Left lobe of liver (tissue), 2 donors: ENCODE measurements at regions not wholly inside any gene's neighbourhood (a gene's known extent, or its start where the extent isn't known, plus 50 kb on each side); places are given as distances from the start of the nearest gene placed in this dataset.

Experiments used
- ATAC-seq: fragments of 200-7000 bp; cut with Tn5 transposase; one replicate; pipeline ENCODE4 v1.9.1; 2020; ENCODE audit warnings: mild to moderate bottlenecking, moderate library complexity
- DNase-seq: peaks from one replicate; pipeline ENCODE4 v3.0.0-alpha.2; 2020; ENCODE audit warnings: low spot score
- donor health status: DM: no; HTN: no; CAD: no; lungs with moderate emphysema.
- donor health status: DM: no; HTN: yes; CAD: no.

DNA sequence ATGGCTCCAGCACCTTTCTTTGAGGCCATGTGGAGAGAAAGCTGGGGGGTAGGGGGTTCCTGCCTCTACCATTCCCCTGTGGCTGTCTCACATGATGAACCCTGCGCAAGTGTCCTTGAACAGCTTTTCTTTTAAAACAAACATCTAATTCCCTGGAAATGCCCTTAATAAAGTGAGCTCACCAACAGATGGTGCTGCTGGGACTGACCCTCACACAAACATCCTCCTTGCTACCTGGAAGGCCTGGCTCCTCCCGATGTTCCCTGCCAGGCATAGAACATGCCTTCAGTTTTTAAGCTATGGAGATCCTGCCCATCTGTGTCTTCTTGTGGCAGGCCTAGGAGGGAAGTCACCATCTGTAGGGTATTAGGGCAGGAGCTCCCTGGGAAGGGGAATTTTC is 60.7 kb upstream of the GATA6 start:
- DNase-seq (no peak), ATAC-seq (peak; percentile 58)

DNA sequence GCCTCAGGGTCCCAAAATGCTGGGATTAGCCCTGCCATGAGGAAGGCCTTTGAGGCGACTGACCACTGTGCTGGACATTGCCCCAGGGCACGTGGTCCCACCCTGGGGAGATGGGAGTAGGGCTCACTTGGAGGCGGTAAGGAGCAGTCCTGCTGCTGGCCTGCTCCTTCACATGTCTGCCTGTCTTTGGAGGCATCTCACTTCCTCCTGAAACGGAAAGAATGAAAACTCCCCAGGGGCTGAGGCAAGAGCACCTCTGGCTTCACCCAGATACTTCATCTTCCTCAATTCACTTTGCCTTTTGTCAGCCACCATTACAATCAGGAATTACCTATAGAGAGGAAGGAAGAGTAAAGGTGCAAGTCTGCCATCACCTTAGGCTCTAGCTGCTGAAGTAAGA is 59.9 kb upstream of the GATA6 start:
- no peak for DNase-seq
- no peak for ATAC-seq

DNA sequence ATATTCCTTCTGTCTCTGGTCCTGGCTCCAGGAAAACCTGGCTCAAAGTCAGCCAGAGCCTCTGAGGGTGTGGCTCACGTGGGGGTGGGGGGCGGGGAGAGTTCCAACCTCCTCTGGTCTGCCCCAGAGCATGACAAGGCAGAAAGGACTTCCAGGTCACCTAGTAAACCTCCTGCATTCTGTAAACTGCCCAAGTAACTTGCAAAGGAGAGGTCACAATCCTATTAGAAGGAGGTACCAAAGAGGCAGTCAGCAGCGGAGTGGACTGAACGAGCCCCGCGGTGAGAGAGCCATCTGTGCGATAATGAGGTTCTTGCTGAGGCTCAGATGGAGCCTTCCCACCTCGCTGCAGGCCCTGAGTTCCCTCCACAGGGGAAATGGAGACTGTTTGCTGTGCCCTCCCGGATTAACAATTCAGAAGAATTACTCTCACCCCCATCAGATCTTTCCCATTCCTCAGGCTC is 58.9 kb upstream of the GATA6 start:
- ATAC-seq (no peak), DNase-seq (no peak)

DNA sequence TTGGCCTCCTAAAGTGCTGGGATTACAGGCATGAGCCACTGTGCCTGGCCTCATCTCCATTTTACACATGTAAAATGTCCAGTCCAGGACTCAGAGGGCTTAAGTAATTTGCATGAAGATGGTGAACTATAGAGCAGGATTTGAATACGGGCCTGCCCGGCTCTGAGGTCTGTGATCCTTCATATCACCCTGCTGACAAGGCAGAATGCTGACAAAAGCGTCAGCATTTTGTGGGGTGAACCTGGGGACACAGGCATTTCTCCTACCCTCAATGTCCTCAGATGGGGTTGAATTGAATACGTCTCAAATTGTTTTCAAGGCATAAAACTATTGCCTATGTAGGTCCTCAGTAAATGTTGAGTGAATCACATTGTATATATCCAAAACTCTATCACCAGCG is 57.2 kb upstream of the GATA6 start:
- ATAC-seq (no peak), DNase-seq (no peak)

DNA sequence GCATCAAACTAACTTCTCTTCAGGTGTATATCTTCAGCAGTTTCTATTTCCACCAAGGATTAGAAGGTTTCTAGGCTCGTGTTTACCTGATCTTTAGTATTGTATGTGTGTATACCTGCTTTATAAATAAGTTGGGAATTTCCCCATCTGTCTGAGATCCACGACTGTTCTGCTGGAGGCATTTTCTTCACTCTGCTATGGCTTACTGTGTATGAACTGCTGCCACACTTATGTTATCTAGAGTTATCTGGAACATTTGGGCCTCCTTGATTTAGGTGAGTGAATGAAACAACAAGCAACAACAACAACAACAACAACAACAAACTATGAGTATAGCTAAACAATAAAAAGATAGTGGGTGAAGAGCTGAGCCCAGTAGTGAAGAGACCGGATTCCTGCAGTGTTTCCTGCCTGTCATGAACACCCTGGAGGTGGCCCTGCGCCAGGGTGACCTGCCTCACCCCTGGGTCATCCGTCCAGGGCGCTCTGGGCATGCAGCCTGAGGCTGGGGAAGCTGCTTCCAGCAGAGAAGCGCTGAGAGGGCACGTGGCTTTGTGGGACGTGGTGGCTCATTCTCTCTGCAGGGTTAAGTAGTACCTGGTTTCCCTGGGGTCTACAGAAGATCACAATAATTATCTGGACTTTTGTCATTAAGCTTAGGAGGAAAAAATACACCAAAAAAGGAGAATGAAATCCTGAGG is 56.1 kb upstream of the GATA6 start:
- DNase-seq (peak; percentile 96), ATAC-seq (peak; percentile 94)

DNA sequence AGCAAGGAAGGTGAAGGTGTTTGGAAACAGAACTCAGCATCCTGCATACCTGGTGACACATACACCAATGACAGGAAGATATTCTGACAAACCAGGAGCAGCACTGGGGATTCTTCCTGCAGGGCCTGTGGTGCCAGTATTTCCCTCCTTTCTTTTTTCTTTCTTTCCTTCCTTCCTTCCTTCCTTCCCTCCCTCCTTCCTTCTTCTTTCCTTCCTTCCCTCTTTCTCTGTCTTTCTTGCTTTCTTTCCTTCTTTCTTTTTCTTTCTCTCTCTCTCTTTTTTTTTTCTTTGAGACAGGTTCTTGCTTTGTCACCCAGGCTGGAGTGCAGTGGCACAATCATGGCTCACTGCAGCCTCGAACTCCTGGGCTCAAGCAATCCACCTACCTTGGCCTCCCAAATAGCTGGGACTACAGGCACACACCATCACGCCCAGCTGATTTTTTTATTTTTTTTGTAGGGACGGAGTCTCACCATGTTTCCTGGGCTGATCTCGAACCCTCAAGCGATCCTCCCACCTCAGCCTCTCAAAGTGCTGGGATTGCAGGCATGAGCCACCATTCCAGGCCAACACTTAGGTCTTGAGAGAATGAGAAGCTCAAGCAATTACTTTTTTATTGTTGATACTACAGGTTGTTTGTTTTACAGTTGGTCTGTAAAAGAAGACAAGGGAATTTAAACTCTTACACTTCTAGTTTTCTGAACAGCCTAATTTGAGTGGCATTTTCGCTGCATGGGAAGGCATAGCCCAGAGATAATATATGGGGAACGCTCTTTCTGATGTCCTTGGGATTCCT is 54.7 kb upstream of the GATA6 start:
- ATAC-seq (no peak), DNase-seq (no peak)

DNA sequence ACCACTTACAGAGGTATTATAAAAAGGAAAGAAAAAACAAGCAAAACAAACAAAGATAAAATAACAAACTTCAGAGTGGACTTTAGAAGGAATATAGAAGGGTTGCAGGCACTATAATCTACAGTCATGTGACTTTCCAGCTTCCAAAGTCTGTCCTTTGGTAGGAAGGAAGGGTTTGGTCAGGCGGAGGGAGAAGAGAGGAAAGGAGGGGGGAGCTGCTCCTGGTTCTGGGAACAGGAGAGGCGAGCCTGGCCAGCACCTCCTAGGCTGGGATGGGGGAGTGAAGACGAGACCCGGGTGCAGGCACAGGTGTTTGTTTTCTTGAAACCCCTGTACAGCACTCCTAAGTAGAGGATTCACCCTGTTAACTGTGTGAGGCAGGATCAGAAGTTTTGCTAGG is 53.8 kb upstream of the GATA6 start:
- peak; percentile 71 for ATAC-seq
- no peak for DNase-seq
